ENCODE measurements at regions not wholly inside any gene's neighbourhood (a gene's known extent, or its start where the extent isn't known, plus 50 kb on each side); places are given as distances from the start of the nearest gene placed in this dataset.

GRCh38 chr3:150161011-150161410 is 190.3 kb upstream of the PFN2 start:
- DNase-seq (ENCODE audit: low read depth) = no peak

- DNase-seq (ENCODE audit: low read depth) = no peak
These were observed 188.4 kb upstream of the PFN2 start for GRCh38 chr3:150158943-150159625.

- no peak for DNase-seq (ENCODE audit: low read depth)
These were observed 181.9 kb upstream of the PFN2 start for GRCh38 chr3:150152567-150152966.

GRCh38 chr3:150150633-150151032 is 179.9 kb upstream of the PFN2 start:
- no peak for DNase-seq (ENCODE audit: low read depth)

GRCh38 chr3:150149651-150150051 is 179.0 kb upstream of the PFN2 start:
- no peak for DNase-seq (ENCODE audit: low read depth)

GRCh38 chr3:150148227-150148626 is 177.5 kb upstream of the PFN2 start:
- DNase-seq (ENCODE audit: low read depth) = no peak

- DNase-seq (ENCODE audit: low read depth) = peak; percentile 38
These were observed 177.1 kb upstream of the PFN2 start for GRCh38 chr3:150147776-150148175.

- peak; percentile 81 for DNase-seq (ENCODE audit: low read depth)
These were observed 176.5 kb upstream of the PFN2 start for GRCh38 chr3:150146991-150147761.

GRCh38 chr3:150145659-150146058 is 175.0 kb upstream of the PFN2 start:
- no peak for DNase-seq (ENCODE audit: low read depth)

- DNase-seq (ENCODE audit: low read depth) = no peak
These were observed 173.6 kb upstream of the PFN2 start for GRCh38 chr3:150144191-150144708.

- no peak for DNase-seq (ENCODE audit: low read depth)
These were observed 172.2 kb upstream of the PFN2 start for GRCh38 chr3:150142936-150143335.

- DNase-seq (ENCODE audit: low read depth) = no peak
These were observed 171.2 kb upstream of the PFN2 start for GRCh38 chr3:150141790-150142326.

GRCh38 chr3:150140614-150141321 is 170.1 kb upstream of the PFN2 start:
- DNase-seq (ENCODE audit: low read depth) = no peak

- no peak for DNase-seq (ENCODE audit: low read depth)
These were observed 168.1 kb upstream of the PFN2 start for GRCh38 chr3:150138824-150139223.

GRCh38 chr3:150136242-150136641 is 165.5 kb upstream of the PFN2 start:
- DNase-seq (ENCODE audit: low read depth) = no peak

- DNase-seq (ENCODE audit: low read depth) = no peak
These were observed 164.6 kb upstream of the PFN2 start for GRCh38 chr3:150135287-150135721.

GRCh38 chr3:150133293-150133692 is 162.6 kb upstream of the PFN2 start:
- DNase-seq (ENCODE audit: low read depth) = no peak

- no peak for DNase-seq (ENCODE audit: low read depth)
These were observed 161.5 kb upstream of the PFN2 start for GRCh38 chr3:150132101-150132749.

GRCh38 chr3:150131663-150132062 is 161.0 kb upstream of the PFN2 start:
- DNase-seq (ENCODE audit: low read depth) = no peak

- DNase-seq (ENCODE audit: low read depth) = no peak
These were observed 159.9 kb upstream of the PFN2 start for GRCh38 chr3:150130404-150131100.

GRCh38 chr3:150129166-150129565 is 158.5 kb upstream of the PFN2 start:
- DNase-seq (ENCODE audit: low read depth) = no peak
